SK-MEL-5 (cell line): ENCODE measurements at regions not wholly inside any gene's neighbourhood (a gene's known extent, or its start where the extent isn't known, plus 50 kb on each side); places are given as distances from the start of the nearest gene placed in this dataset.
"Not testable (repeated sequence)": the region's sequence is repeated elsewhere in the genome, so short reads cannot be mapped to it uniquely, and the experiment has no call there.

ENCODE experiments used
- DNase-seq: peaks from one replicate; pipeline ENCODE4 v3.0.0-alpha.2; 2016; ENCODE audit warnings: low read depth, low spot score
- in situ Hi-C: cut with HindIII; loops from 2 replicates; pipeline ENCODE4 v1.10.0; 2016; ENCODE audit warnings: low sequenced_read_pairs, high pct_unique_total_duplicates, low pct_unique_long_range_greater_than_20kb

GRCh38 chr3:25844891-25845290, 55.0 kb downstream of the OXSM start:
- in situ Hi-C loops: no loop called here
- no peak for DNase-seq

GRCh38 chr3:25846282-25846681, 56.4 kb downstream of the OXSM start:
- in situ Hi-C loops: no loop called here

GRCh38 chr3:25849091-25849490, 59.2 kb downstream of the OXSM start:
- no peak for DNase-seq
- in situ Hi-C loops: no loop called here

More at GRCh38 chr3:25846282-25846681, 56.4 kb downstream of the OXSM start:
- DNase-seq: no peak

GRCh38 chr3:25849641-25850385, 59.9 kb downstream of the OXSM start:
- in situ Hi-C loops: no loop called here

GRCh38 chr3:25851693-25852259, 61.9 kb downstream of the OXSM start:
- DNase-seq, in situ Hi-C loops: not testable (repeated sequence)

More at GRCh38 chr3:25849641-25850385, 59.9 kb downstream of the OXSM start:
- no peak for DNase-seq

GRCh38 chr3:25854214-25854613, 64.3 kb downstream of the OXSM start:
- DNase-seq: no peak
- in situ Hi-C loops: no loop called here

GRCh38 chr3:25854635-25855034, 64.7 kb downstream of the OXSM start:
- in situ Hi-C loops: no loop called here

GRCh38 chr3:25855266-25855784, 65.4 kb downstream of the OXSM start:
- no peak for DNase-seq
- in situ Hi-C loops: no loop called here

More at GRCh38 chr3:25854635-25855034, 64.7 kb downstream of the OXSM start:
- peak; percentile 18 for DNase-seq

GRCh38 chr3:25856902-25857518, 67.1 kb downstream of the OXSM start:
- in situ Hi-C loops: no loop called here
- peak; percentile 65 for DNase-seq

GRCh38 chr3:25861566-25861965, 71.7 kb downstream of the OXSM start:
- DNase-seq: no peak
- in situ Hi-C loops: no loop called here

GRCh38 chr3:25863011-25863415, 73.1 kb downstream of the OXSM start:
- in situ Hi-C loops: no loop called here
- no peak for DNase-seq

- peak; percentile 36 for DNase-seq
- in situ Hi-C loops: no loop called here
Observed at GRCh38 chr3:25863416-25863959, 73.6 kb downstream of the OXSM start.

- DNase-seq: no peak
- in situ Hi-C loops: no loop called here
Observed at GRCh38 chr3:25870452-25870851, 80.6 kb downstream of the OXSM start.

GRCh38 chr3:25872200-25872877, 82.4 kb downstream of the OXSM start:
- in situ Hi-C loops: no loop called here
- DNase-seq: no peak

- in situ Hi-C loops: no loop called here
- DNase-seq: no peak
Observed at GRCh38 chr3:25883492-25883891, 93.6 kb downstream of the OXSM start.

- DNase-seq: peak; percentile 43
- in situ Hi-C loops: no loop called here
Observed at GRCh38 chr3:25884981-25885380, 95.1 kb downstream of the OXSM start.

- peak; percentile 37 for DNase-seq
- in situ Hi-C loops: no loop called here
Observed at GRCh38 chr3:25885544-25885943, 95.7 kb downstream of the OXSM start.

GRCh38 chr3:25887907-25888306, 98.0 kb downstream of the OXSM start:
- no peak for DNase-seq
- in situ Hi-C loops: no loop called here
